PC-3 (cell line): ENCODE measurements at regions not wholly inside any gene's neighbourhood (a gene's known extent, or its start where the extent isn't known, plus 50 kb on each side); places are given as distances from the start of the nearest gene placed in this dataset.

Experiments used
- CTCF ChIP-seq: fragments of 300-600 bp; sonication (generic); conservative IDR thresholded peaks from 2 replicates; pipeline ENCODE4 v1.5.1; 2017; ENCODE audit warnings: antibody characterized with exemption, low read depth, mild to moderate bottlenecking, low read length
- EZH2phosphoT487 ChIP-seq: fragments of 300-600 bp; sonication (generic); IDR thresholded peaks from 2 replicates; pipeline ENCODE4 v1.6.1; 2018; ENCODE audit warnings: mild to moderate bottlenecking, antibody characterized with exemption, low read length, borderline replicate concordance

GRCh38 chr10:84948644-84949043 lies 620.3 kb downstream of the CCSER2 start:
- TF ChIP-seq CTCF: no peak
- TF ChIP-seq EZH2phosphoT487: no peak
